Loucy (cell line): ENCODE measurements at regions not wholly inside any gene's neighbourhood (a gene's known extent, or its start where the extent isn't known, plus 50 kb on each side); places are given as distances from the start of the nearest gene placed in this dataset.

ENCODE experiments used
- CTCF ChIP-seq: fragments of 200-600 bp; sonication (generic); conservative IDR thresholded peaks from 2 replicates; pipeline ENCODE4 v1.5.1; 2014; ENCODE audit warnings: mild to moderate bottlenecking, antibody characterized with exemption, low read length
- EZH2phosphoT487 ChIP-seq: fragments of 200-600 bp; IDR thresholded peaks from 2 replicates; pipeline ENCODE4 v1.6.1; 2018; ENCODE audit warnings: antibody characterized with exemption, mild to moderate bottlenecking, moderate library complexity, borderline replicate concordance

GRCh38 chr21:20592463-20592862 is 405.7 kb upstream of the NCAM2 start:
- no peak for TF ChIP-seq CTCF
- no peak for TF ChIP-seq EZH2phosphoT487
